Neural cell (in vitro differentiated cells): ENCODE measurements at regions not wholly inside any gene's neighbourhood (a gene's known extent, or its start where the extent isn't known, plus 50 kb on each side); places are given as distances from the start of the nearest gene placed in this dataset.

Experiments used
- CTCF ChIP-seq: fragments of 450-650 bp; IDR thresholded peaks from 2 replicates; pipeline ENCODE4 v1.5.1; 2014; ENCODE audit warnings: antibody characterized with exemption, mild to moderate bottlenecking, moderate library complexity; ENCODE audit not compliant: poor library complexity, severe bottlenecking
- EP300 ChIP-seq: fragments of 450-650 bp; conservative IDR thresholded peaks from 2 replicates; pipeline ENCODE4 v1.6.1; 2014; ENCODE audit warnings: antibody characterized with exemption, mild to moderate bottlenecking, moderate library complexity; ENCODE audit not compliant: poor library complexity, severe bottlenecking
- EZH2 ChIP-seq: fragments of 200-600, 300-800 bp; shearing (Covaris generic), sonication (generic); IDR thresholded peaks from 2 replicates; pipeline ENCODE4 v1.6.1; 2014; ENCODE audit warnings: antibody characterized with exemption, low read length, borderline replicate concordance, mild to moderate bottlenecking; ENCODE audit not compliant: insufficient read depth, poor library complexity, severe bottlenecking
- MXI1 ChIP-seq: fragments of 450-650 bp; conservative IDR thresholded peaks from 2 replicates; pipeline ENCODE4 v1.6.1; 2014; ENCODE audit warnings: antibody characterized with exemption, mild to moderate bottlenecking; ENCODE audit not compliant: poor library complexity, severe bottlenecking
- POLR2AphosphoS5 ChIP-seq: IDR thresholded peaks from 2 replicates; pipeline ENCODE4 v1.6.1; 2012
- RAD21 ChIP-seq: fragments of 450-650 bp; conservative IDR thresholded peaks from 2 replicates; pipeline ENCODE4 v1.6.1; 2014; ENCODE audit warnings: antibody characterized with exemption, mild to moderate bottlenecking, moderate library complexity
- REST ChIP-seq: IDR thresholded peaks from 2 replicates; pipeline ENCODE4 v1.6.1; 2012; ENCODE audit warnings: borderline replicate concordance
- SMC3 ChIP-seq: fragments of 450-650 bp; conservative IDR thresholded peaks from 2 replicates; pipeline ENCODE4 v1.6.1; 2014; ENCODE audit warnings: antibody characterized with exemption, mild to moderate bottlenecking, moderate library complexity; ENCODE audit not compliant: poor library complexity
- TAF1 ChIP-seq: IDR thresholded peaks from 2 replicates; pipeline ENCODE4 v1.6.1; 2012; ENCODE audit warnings: low read depth

- TF ChIP-seq CTCF (no peak), SMC3 (no peak), EP300 (no peak), REST (no peak), EZH2 (no peak), POLR2AphosphoS5 (no peak), TAF1 (no peak), RAD21 (no peak), MXI1 (no peak)
These were observed 619.8 kb upstream of the LCORL start for GRCh38 chr4:18641334-18641733.
